Activated T-cell treated with anti-CD3 and anti-CD28 coated beads, Interleukin-2, amount 50 U/mL, for 24 hours (primary cell): ENCODE measurements at regions not wholly inside any gene's neighbourhood (a gene's known extent, or its start where the extent isn't known, plus 50 kb on each side); places are given as distances from the start of the nearest gene placed in this dataset.

ENCODE experiments used
- DNase-seq: peaks from one replicate; pipeline ENCODE4 v3.0.0-alpha.2; 2020
- H3K27ac Mint-ChIP-seq: 2 replicates; pipeline ENCODE4 v1.8.0; 2020; ENCODE audit warnings: mild to moderate bottlenecking, mixed read lengths
- H3K27me3 Mint-ChIP-seq: 2 replicates; pipeline ENCODE4 v1.8.0; 2020; ENCODE audit warnings: mixed read lengths
- H3K36me3 Mint-ChIP-seq: 2 replicates; pipeline ENCODE4 v1.8.0; 2020; ENCODE audit warnings: low read depth, mixed read lengths
- H3K4me1 Mint-ChIP-seq: 2 replicates; pipeline ENCODE4 v1.8.0; 2020; ENCODE audit warnings: low read depth, mixed read lengths
- H3K4me3 Mint-ChIP-seq: 2 replicates; pipeline ENCODE4 v1.8.0; 2020; ENCODE audit warnings: mild to moderate bottlenecking, moderate library complexity, mixed read lengths
- H3K9me3 Mint-ChIP-seq: 2 replicates; pipeline ENCODE4 v1.8.0; 2020; ENCODE audit warnings: mixed read lengths

DNA sequence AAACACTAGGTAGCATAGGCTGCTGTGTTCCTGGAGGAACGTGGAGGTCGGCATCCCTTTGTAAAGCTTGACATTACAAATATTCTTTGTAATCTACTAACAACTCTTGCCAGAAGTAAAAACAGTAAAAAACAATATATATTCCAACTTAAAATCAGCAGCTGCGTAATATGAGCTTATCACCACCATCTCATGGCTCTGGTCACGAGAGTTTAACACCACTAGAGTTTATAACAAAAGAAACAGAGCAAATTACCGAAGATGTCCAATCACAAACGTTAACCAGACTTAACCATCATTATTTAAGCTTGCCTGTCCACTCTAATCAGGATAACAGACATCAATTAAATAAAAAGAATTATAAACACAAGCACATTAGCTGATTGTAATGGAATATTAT lies 236.7 kb downstream of the PCDH7 start:
- Mint-ChIP-seq H3K9me3 (peaks cover 2% of the 10 kb centered on the region), H3K27ac (no peak overlapping the region), H3K27me3 (no peaks in the 10 kb centered on the region), H3K4me1 (no peaks in the 10 kb centered on the region), H3K36me3 (no peaks in the 10 kb centered on the region), H3K4me3 (no peak overlapping the region)
- no peak for DNase-seq

DNA sequence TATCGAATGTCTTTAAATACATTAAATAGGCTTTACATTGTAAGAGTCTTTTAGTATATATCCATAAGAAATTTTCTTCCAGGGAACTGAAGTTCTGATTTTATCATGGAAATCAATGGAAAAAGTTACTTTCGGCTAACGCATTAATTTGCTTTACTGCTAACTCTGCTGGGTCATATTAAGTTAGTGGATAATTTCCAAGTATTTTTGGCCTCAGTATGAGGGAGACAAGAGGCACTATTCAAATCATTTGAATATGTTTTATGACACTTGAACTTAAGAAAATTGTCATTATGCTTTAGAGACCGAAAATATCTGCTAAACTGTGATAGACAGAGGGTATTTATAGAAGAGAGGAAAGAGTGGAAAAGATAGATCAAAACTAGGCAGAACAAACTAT lies 237.5 kb downstream of the PCDH7 start:
- no peaks in the 10 kb centered on the region for H3K27me3 Mint-ChIP-seq
- no peak for DNase-seq
- H3K36me3 Mint-ChIP-seq, result no peaks in the 10 kb centered on the region
- H3K4me3 Mint-ChIP-seq, result no peak overlapping the region
- no peaks in the 10 kb centered on the region for H3K4me1 Mint-ChIP-seq
- peaks cover 5% of the 10 kb centered on the region for H3K9me3 Mint-ChIP-seq
- no peak overlapping the region for H3K27ac Mint-ChIP-seq

DNA sequence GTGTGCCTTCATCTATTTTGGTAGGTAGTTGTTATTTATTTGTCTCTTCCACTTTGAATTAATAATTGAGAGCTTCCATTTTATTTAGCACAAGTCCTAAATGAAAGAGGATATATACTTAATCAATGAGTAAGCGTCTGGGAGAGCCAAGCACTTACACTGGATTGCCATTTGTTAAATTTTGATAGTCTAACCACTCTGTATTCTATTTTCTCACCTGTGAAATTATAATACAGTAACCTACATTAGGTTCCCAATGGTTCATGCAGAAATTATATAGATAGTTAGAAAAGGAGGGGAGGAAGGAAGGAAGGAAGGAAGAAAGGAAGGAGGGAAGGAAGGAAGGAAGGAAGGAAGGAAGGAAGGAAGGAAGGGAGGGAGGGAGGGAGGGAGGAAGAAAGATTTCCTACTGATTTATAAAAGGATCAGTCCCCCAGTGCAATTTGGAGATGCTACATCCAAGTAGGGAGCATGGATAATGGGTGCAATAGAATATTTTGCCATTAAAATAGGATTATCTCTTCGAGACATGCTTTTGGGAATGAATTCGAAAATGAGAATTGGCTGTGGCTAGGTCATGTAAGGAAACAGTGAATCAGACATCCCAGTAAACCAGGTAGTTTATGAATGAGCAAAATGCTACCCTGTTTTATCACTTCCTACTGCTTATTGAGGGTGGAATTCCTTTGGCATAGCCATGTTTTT lies 239.8 kb downstream of the PCDH7 start:
- no peaks in the 10 kb centered on the region for H3K36me3 Mint-ChIP-seq
- H3K9me3 Mint-ChIP-seq, result peaks cover 5% of the 10 kb centered on the region
- no peak overlapping the region for H3K4me3 Mint-ChIP-seq
- no peak overlapping the region for H3K27ac Mint-ChIP-seq
- no peaks in the 10 kb centered on the region for H3K4me1 Mint-ChIP-seq
- no peak for DNase-seq
- no peaks in the 10 kb centered on the region for H3K27me3 Mint-ChIP-seq

- Mint-ChIP-seq H3K9me3 (peaks cover 7% of the 10 kb centered on the region), H3K27ac (no peak overlapping the region), H3K27me3 (no peaks in the 10 kb centered on the region), H3K4me1 (no peaks in the 10 kb centered on the region), H3K36me3 (no peaks in the 10 kb centered on the region), H3K4me3 (no peak overlapping the region)
- no peak for DNase-seq
Observed at GRCh38 chr4:30962939-30963338, 242.8 kb downstream of the PCDH7 start.

GRCh38 chr4:30968926-30969325 lies 248.8 kb downstream of the PCDH7 start:
- H3K36me3 Mint-ChIP-seq, result no peaks in the 10 kb centered on the region
- DNase-seq, result no peak
- H3K9me3 Mint-ChIP-seq, result peaks cover 8% of the 10 kb centered on the region
- no peak overlapping the region for H3K27ac Mint-ChIP-seq
- no peak overlapping the region for H3K4me3 Mint-ChIP-seq
- H3K4me1 Mint-ChIP-seq, result no peaks in the 10 kb centered on the region
- no peaks in the 10 kb centered on the region for H3K27me3 Mint-ChIP-seq

DNA sequence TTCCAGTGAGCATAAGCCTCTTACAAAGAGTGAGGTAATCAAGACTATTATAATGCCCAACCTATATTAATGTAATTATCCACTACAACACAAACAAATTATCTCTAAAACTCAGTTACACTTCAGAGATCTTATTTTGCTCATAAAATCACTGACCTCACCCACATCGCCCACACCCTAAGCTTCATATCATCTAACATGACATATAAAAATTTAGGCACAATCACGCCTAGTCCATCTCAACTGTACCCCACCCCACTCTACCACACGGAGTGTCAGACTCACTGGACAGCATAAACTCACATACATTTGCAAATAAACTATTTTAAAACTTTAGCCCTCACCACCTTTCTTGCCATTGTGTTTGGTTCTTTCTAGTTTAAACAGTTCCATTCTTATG lies 252.4 kb downstream of the PCDH7 start:
- no peaks in the 10 kb centered on the region for H3K36me3 Mint-ChIP-seq
- no peak overlapping the region for H3K4me3 Mint-ChIP-seq

DNA sequence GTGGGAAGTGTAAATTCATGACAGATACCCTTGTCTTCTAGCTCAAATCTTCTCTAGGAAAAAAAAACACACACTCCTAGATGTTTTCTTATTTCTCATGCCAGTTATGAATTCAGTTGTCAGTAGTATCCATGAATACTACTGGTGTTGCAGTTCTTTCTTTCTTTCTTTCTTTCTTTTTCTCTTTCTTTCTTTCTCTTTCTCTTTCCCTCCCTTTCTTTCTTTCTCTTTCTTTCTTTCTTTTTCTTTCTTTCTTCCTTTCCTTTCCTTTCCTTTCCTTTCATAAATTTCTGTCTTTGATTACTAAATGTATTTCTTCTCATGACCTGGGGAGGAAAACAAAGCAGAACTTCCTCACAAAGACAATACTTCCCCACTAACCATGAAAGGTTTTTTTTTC lies 253.8 kb downstream of the PCDH7 start:
- Mint-ChIP-seq H3K27me3 (no peaks in the 10 kb centered on the region), H3K9me3 (peaks cover 11% of the 10 kb centered on the region), H3K4me3 (no peak overlapping the region), H3K36me3 (no peaks in the 10 kb centered on the region), H3K27ac (no peak overlapping the region), H3K4me1 (no peaks in the 10 kb centered on the region)
- DNase-seq, result no peak

More for the DNA sequence above, 252.4 kb downstream of the PCDH7 start:
- Mint-ChIP-seq H3K9me3 (peaks cover 9% of the 10 kb centered on the region), H3K27me3 (no peaks in the 10 kb centered on the region), H3K27ac (no peak overlapping the region), H3K4me1 (no peaks in the 10 kb centered on the region)
- DNase-seq, result no peak

DNA sequence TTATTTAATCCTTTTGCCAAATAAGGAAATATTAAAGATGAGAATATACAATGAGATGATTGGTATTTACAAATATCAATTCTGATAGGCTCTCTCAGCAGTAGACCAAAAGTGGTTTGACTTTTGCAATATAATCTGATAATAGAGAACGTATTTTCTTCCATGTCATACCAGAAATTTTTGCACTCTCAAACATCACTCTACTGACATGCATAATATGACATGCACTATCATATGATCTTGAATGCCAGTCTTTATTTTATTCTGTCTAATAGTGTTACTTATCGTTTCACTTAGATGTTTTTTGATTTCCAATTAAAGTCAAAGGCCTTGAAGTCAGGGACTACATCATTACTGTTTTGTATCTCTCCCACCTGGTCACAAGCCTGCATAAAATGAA lies 259.2 kb downstream of the PCDH7 start:
- peaks cover 11% of the 10 kb centered on the region for H3K9me3 Mint-ChIP-seq
- H3K4me3 Mint-ChIP-seq, result no peak overlapping the region
- no peaks in the 10 kb centered on the region for H3K27me3 Mint-ChIP-seq
- no peaks in the 10 kb centered on the region for H3K4me1 Mint-ChIP-seq
- DNase-seq, result no peak
- no peak overlapping the region for H3K27ac Mint-ChIP-seq
- H3K36me3 Mint-ChIP-seq, result no peaks in the 10 kb centered on the region

DNA sequence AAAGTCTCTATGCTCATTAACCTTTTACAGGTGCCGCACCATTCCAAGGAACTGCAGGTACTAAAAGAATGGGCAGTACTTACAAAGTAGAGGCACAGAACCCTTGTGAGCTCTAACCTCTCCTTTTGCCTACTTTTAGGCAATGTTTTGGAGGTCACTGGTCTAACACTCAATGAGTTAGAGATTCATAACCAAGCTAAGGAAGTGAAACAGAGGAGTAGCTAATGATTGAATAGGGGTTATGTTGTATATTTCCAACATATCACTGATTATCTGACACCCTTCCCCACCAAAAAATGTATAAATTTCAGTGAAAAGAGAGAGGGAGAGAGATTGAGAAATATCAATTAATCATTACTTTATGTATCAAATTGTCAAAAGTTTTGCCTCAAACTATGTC lies 269.3 kb downstream of the PCDH7 start:
- H3K27me3 Mint-ChIP-seq, result no peaks in the 10 kb centered on the region
- no peak for DNase-seq
- no peak overlapping the region for H3K4me3 Mint-ChIP-seq
- no peaks in the 10 kb centered on the region for H3K36me3 Mint-ChIP-seq
- H3K9me3 Mint-ChIP-seq, result peaks cover 11% of the 10 kb centered on the region
- H3K4me1 Mint-ChIP-seq, result no peaks in the 10 kb centered on the region
- no peak overlapping the region for H3K27ac Mint-ChIP-seq

DNA sequence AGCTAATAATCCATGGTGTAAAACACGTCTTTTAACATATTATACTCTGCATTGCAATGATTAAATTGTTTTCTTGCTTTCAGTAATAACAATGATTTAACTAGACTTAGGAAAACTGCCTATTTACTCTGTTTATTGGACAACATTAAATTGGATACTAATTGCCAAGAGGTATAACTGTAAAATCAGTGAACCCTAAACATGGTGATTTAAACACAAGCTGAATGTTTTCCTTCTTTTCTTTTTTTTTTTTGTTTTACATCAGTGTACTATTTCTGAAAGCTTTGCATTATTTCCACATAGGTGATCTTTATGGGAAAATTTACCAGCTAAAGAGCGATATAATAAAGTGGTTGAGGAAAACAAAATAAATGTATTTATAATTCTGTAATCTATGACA lies 276.7 kb downstream of the PCDH7 start:
- no peaks in the 10 kb centered on the region for H3K4me1 Mint-ChIP-seq
- no peak for DNase-seq
- no peak overlapping the region for H3K27ac Mint-ChIP-seq
- H3K27me3 Mint-ChIP-seq, result no peaks in the 10 kb centered on the region
- H3K36me3 Mint-ChIP-seq, result no peaks in the 10 kb centered on the region
- H3K9me3 Mint-ChIP-seq, result peaks cover 12% of the 10 kb centered on the region
- no peak overlapping the region for H3K4me3 Mint-ChIP-seq

DNA sequence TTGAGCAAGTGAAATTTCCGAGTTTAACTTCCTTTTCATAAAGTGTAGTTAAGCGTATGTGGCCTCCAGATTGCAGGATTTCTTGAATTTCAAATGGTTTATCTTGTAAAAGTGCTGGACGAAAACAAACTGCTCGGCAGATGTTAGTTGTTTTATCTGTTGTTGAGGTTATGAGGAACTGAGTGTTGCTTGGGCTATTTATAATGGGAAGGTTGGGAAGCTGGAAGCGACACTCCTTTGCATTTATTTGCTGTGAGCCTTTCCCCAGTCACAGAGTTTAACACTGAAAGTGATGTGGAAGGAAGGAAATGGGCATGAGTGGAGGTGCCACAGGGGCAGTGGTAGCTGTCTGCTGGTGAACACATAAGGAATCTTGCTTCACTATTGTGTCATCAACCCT lies 284.9 kb downstream of the PCDH7 start:
- H3K36me3 Mint-ChIP-seq, result no peaks in the 10 kb centered on the region
- H3K9me3 Mint-ChIP-seq, result peaks cover 5% of the 10 kb centered on the region
- no peak for DNase-seq
- no peak overlapping the region for H3K27ac Mint-ChIP-seq
- no peaks in the 10 kb centered on the region for H3K4me1 Mint-ChIP-seq
- H3K27me3 Mint-ChIP-seq, result no peaks in the 10 kb centered on the region
- no peak overlapping the region for H3K4me3 Mint-ChIP-seq

GRCh38 chr4:31007858-31008257 lies 287.7 kb downstream of the PCDH7 start:
- H3K4me3 Mint-ChIP-seq, result no peak overlapping the region
- DNase-seq, result no peak
- H3K4me1 Mint-ChIP-seq, result no peaks in the 10 kb centered on the region
- H3K27ac Mint-ChIP-seq, result no peak overlapping the region
- H3K9me3 Mint-ChIP-seq, result peaks cover 7% of the 10 kb centered on the region
- H3K36me3 Mint-ChIP-seq, result no peaks in the 10 kb centered on the region
- no peaks in the 10 kb centered on the region for H3K27me3 Mint-ChIP-seq

DNA sequence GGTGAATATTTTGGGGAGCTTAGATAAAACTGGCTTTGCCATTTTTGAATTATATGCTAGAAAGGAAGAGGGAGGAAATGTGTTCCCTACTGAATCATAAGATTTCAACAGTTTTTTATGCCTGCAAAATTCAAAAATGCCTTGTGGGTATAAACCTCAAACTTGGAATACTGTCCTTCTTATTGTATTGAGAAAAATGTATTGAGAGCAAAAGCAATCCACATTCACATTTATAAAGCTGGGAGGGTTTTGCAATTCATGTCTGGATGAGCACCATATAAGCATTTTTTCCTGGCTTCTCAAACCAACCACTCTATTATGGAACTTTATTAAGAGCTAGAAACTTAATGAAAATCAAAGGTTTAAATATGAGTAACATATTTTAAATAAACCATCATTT lies 289.8 kb downstream of the PCDH7 start:
- Mint-ChIP-seq H3K36me3 (no peaks in the 10 kb centered on the region), H3K9me3 (peaks cover 2% of the 10 kb centered on the region), H3K27me3 (no peaks in the 10 kb centered on the region), H3K4me3 (no peak overlapping the region), H3K27ac (no peak overlapping the region), H3K4me1 (no peaks in the 10 kb centered on the region)
- no peak for DNase-seq

DNA sequence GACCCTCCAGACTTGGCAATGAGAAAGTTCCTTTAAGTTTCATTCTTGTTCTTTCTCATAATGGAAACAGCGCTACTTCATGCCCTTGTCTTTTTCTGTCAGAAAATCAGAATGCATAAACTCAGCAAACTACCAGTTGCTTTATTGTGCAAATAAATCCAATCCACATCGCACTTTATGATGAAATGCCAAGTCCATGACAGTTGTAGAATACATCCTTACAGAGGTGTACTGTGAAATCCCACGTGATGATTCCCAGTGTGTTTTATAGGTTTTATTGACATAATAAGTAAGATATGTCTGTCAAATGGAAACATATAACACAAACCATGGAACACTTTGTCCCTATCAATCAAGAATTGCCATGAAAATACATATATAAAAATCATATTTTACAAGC lies 295.0 kb downstream of the PCDH7 start:
- Mint-ChIP-seq H3K9me3 (peaks cover 6% of the 10 kb centered on the region), H3K4me3 (no peak overlapping the region), H3K4me1 (no peaks in the 10 kb centered on the region), H3K27ac (no peak overlapping the region), H3K27me3 (no peaks in the 10 kb centered on the region), H3K36me3 (no peaks in the 10 kb centered on the region)
- DNase-seq, result no peak

DNA sequence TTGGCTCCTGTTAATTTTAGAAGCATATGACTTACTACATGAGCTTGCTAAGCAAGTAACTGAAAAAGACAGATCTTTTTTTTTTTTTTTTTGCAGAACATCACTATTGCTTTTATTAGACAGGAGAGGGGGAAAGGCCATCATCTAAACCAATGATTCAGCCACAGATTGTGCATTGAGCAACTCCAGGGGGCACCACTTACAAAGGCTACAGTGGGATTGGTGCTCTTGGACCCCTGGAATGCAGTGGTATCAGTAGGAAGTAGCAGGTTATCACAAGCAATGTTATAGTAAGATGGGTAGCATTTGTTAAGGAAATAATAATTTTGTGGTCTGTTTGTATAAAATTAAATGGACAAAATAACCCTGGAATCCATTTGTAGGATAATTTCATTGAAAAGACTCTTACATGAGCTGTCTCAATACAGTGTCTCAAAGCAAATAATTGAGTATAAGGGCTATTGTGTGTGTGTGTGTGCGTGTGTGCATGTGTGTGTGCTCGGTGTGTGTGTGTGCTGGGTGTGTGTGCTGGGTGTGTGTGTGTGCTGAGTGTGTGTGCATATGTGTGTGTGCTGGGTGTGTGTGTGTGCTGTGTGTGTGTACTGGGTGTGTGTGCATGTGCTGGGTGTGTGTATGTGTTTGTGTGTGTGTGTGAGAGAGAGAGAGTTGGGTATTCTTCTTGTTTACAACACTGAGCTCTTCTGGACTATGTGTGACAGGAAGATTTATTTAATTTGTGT lies 296.3 kb downstream of the PCDH7 start:
- peaks cover 4% of the 10 kb centered on the region for H3K9me3 Mint-ChIP-seq
- no peak for DNase-seq
- no peak overlapping the region for H3K27ac Mint-ChIP-seq
- H3K27me3 Mint-ChIP-seq, result no peaks in the 10 kb centered on the region
- H3K36me3 Mint-ChIP-seq, result no peaks in the 10 kb centered on the region
- no peak overlapping the region for H3K4me3 Mint-ChIP-seq
- H3K4me1 Mint-ChIP-seq, result no peaks in the 10 kb centered on the region
